ENCODE measurements at regions not wholly inside any gene's neighbourhood (a gene's known extent, or its start where the extent isn't known, plus 50 kb on each side); places are given as distances from the start of the nearest gene placed in this dataset.
"Not testable (repeated sequence)": the region's sequence is repeated elsewhere in the genome, so short reads cannot be mapped to it uniquely, and the experiment has no call there.

DNA sequence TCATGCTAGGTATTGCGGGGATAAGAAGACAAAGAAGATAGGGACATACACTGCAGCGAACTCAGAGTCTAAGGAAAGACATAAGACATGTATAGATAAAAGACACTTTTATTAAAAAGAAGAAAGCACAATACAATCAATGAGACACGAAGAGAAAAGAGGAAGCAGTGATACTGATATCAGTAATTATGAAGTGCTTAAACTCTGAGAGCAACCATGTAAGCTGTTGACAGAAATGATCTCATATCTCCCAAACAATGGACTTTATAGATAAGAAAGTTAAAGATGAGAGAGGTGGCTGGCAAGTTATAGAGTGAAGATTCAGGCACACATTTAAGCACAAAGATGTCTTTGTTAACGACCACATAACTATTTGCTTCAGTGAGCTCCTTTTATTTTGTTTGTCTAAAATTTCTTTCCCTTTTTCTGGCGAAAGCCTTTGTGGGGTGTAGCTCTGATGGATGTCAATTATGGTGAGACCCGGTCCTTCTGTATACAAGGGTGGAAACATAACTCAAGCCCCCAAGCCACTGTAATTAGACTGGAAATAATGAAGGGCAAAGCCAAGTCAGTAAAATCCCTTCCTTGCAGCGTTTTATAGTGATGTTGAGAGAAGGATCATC, 818.0 kb upstream of the SLC10A2 start:
- ATAC-seq, result no peak
- H3K36me3 Mint-ChIP-seq, result no peaks in the 10 kb centered on the region
- no peak overlapping the region for H3K27ac Mint-ChIP-seq

DNA sequence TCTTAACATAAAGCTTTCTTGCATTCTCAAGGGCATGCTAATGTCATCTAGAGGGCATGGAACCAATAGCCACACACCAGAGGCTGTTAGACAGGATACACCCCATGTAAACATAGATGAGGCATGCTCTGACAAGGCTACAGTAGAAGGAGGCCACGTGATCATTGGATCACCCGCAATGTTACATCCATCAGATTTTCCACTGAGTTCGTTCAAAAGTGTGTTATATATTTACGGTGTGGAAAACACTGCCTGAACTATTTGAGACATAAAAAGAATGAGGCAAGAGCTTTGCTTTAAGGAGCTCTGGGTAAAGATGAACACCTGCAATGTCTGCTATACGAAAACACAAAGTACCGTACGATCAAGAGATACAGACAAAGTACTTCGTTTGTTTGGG, 817.5 kb upstream of the SLC10A2 start:
- Mint-ChIP-seq H3K9me3 (peaks cover 5 to 10% of the 10 kb centered on the region in 2 donors), H3K36me3 (no peaks in the 10 kb centered on the region), H3K27ac (no peak overlapping the region)
- ATAC-seq (no peak), DNase-seq (ENCODE audit: low spot score in 2 of 2) (no peak)

More for the DNA sequence above, 818.0 kb upstream of the SLC10A2 start:
- no peak for DNase-seq (ENCODE audit: low spot score in 2 of 2)
- H3K9me3 Mint-ChIP-seq, result peaks cover 5 to 10% of the 10 kb centered on the region in 2 donors

DNA sequence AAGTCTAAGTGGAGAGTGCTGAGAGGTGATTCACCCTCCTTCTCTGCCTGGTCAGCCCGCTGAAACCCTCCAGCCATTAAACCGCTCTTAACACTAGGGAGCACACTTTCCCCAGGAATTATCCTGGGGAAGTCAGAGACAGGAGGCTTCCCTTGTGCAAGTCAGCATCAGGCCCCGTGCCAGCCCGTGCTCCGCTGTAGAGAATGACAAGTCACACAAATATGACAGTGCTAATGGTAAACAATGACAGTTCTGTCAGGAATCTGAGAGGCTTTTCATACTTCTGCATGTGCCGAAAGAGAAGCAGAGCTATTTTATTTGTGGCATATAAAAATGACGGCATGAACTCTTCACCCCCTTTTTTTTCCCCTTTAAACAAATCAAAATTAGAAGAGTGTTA, 816.9 kb upstream of the SLC10A2 start:
- no peaks in the 10 kb centered on the region for H3K36me3 Mint-ChIP-seq
- ATAC-seq (no peak), DNase-seq (ENCODE audit: low spot score in 2 of 2) (no peak)
- H3K9me3 Mint-ChIP-seq, result peaks cover 5 to 10% of the 10 kb centered on the region in 2 donors
- H3K27ac Mint-ChIP-seq, result no peak overlapping the region

DNA sequence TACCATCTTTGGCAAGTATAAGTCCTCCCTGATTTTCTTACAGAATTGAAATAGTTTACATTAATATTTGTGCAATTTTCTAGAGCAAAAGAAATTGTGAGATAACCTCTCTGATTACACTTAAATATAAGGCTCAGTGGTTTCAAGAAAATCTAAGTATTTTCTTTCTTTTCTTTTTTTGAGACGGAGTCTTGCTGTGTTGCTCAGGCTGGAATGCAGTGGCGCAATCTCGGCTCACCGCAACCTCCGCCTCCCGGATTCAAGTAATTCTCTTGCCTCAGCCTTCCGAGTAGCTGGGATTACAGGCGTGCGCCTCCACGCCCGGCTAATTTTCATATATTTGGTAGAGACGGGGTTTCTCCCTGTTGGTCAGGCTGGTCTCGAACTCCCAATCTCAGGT, 813.9 kb upstream of the SLC10A2 start:
- DNase-seq (ENCODE audit: low spot score in 2 of 2); ATAC-seq; H3K27ac Mint-ChIP-seq; H3K9me3 Mint-ChIP-seq; H3K36me3 Mint-ChIP-seq: not testable (repeated sequence)

DNA sequence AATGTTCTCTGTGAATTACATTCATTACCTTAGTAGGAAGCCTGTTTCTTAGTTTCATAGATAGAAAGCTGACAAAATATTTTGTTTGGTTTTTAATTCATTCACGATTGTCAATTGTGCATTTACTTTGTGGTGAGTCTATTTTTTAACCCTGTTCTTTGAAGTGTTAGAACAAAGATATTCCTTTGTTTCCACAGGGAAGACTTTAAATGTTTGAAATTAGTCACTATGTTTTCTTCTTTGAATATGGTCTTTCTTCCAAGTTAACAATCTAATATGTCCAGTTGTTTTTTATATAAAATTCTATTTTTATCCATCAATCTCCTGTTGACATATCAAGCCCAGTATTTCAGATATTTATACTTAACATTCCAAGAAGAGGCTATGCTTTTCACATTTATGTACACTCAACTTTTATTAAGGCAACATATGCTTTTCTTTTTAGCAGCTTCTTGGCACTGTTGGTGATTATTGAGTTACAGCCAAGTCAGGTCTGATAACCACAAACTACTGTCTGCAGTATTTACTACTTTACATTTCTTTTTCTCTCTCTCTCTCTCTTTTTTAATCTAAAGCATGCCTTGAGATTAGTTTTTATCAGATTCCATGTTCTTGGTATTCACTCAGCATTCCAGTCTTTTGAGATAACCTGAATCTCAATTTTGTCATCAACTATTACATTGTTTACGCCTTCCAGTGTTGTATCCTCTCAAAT, 812.8 kb upstream of the SLC10A2 start:
- Mint-ChIP-seq H3K27ac (no peak overlapping the region), H3K36me3 (no peaks in the 10 kb centered on the region), H3K9me3 (peaks cover 3 to 9% of the 10 kb centered on the region in 2 donors)
- ATAC-seq (no peak), DNase-seq (ENCODE audit: low spot score in 2 of 2) (no peak)

DNA sequence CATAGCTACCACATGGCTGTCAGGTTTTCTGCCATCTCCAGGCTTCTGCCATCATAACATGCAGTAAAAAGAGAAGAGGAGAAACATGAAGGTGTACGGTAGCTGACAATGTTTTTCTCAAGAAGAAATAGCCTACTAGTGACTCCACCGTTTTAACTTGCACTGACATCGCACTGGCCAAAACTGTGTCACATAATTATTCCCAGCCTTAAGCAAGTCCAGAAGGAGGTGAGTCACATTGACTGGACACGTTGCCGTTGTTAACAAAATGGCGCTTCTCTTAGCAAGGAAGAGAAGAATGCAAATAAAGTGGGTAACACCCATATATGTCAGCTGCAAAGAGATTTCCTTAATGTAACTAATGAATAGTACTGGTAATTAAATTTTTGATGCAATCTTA, 810.4 kb upstream of the SLC10A2 start:
- no peak overlapping the region for H3K27ac Mint-ChIP-seq
- no peaks in the 10 kb centered on the region for H3K36me3 Mint-ChIP-seq
- DNase-seq (ENCODE audit: low spot score in 2 of 2), result no peak
- no peak for ATAC-seq
- H3K9me3 Mint-ChIP-seq, result peaks cover 3 to 5% of the 10 kb centered on the region in 2 donors

DNA sequence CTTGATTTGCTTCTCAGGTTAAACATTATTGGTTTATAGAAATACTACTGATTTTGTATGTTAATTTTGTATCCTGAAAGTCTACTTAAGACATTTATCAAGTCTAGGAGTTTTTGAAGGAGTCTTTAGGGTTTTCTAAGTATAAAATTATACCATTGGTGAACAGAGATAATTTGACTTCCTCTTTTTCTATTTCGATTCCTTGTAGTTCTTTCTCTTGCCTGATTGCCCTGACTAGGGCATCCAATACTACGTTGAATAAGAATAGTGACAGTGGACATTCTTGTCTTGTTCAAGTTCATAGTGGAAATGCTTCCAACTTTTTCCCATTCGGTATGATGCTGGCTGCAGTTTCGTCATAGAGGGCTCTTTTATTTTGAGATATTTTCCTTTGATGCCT, 807.5 kb upstream of the SLC10A2 start:
- ATAC-seq, result no peak
- Mint-ChIP-seq H3K36me3 (no peaks in the 10 kb centered on the region), H3K27ac (no peak overlapping the region), H3K9me3 (peaks cover 3 to 5% of the 10 kb centered on the region in 2 donors)
- DNase-seq (ENCODE audit: low spot score in 2 of 2), result no peak

DNA sequence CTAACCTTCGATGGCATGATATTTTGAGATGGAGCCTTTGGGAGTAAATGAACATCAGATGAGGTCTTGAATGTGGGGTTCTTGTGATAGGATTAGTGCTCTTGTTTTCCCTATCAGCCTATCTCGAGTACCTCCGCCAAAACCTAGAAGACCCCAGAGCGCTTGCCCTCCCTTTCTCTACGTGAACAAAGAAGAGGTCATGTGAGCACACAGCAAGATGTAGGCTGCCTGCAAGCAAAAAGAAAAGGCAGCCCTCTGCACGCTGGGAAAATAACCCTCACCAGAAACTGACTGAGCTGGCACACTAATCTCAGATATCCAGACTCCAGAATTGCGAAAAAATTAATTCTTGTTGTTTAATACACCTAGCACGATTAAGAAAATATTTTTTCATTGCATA, 799.8 kb upstream of the SLC10A2 start:
- Mint-ChIP-seq H3K27ac (no peak overlapping the region), H3K9me3 (peaks cover 6 to 17% of the 10 kb centered on the region in 2 donors)

DNA sequence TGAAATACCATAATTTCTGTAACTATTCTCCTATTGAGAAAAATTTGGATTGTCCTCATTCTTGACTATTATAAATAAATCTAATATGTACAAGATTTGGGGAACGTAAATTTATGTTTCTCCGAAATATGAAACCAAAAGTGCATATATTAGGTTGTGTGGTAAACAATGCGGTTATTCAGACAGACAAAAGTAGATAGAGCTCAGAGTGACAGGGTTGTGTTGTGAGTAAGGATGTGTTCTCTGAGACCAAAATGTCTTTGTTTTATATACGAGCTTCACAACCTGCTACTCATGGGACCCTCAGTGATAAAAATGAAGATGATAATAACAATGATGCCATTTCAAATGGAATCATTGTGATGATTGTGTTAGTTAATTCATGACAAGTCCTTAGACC, 796.3 kb upstream of the SLC10A2 start:
- ATAC-seq, result no peak
- no peak for DNase-seq (ENCODE audit: low spot score in 2 of 2)
- H3K27ac Mint-ChIP-seq, result no peak overlapping the region
- H3K36me3 Mint-ChIP-seq, result no peaks in the 10 kb centered on the region
- peaks cover 0 to 10% of the 10 kb centered on the region in 2 donors for H3K9me3 Mint-ChIP-seq

More for the DNA sequence above, 799.8 kb upstream of the SLC10A2 start:
- DNase-seq (ENCODE audit: low spot score in 2 of 2) (no peak), ATAC-seq (no peak)
- no peaks in the 10 kb centered on the region for H3K36me3 Mint-ChIP-seq

DNA sequence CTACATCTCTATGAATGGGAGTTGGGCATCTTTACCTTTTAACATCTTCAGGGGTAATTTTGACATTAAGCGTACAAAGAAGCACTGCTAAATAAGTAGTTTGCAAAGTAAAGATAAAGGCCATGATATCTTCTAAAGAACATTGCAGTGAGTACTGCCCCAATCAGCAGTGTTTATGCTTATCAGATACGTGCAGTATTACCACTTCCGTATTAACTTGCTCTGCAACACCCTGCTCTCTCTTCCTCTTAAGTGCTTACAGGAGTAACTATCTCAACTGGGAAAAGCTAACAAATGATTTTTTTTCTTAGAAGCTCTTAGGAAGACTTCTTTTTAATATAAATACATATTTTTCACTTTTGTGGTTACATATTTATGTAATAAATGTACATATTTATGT, 793.7 kb upstream of the SLC10A2 start:
- no peak for DNase-seq (ENCODE audit: low spot score in 2 of 2)
- Mint-ChIP-seq H3K36me3 (no peaks in the 10 kb centered on the region), H3K27ac (no peak overlapping the region), H3K9me3 (peaks cover 0 to 11% of the 10 kb centered on the region in 2 donors)
- no peak for ATAC-seq

DNA sequence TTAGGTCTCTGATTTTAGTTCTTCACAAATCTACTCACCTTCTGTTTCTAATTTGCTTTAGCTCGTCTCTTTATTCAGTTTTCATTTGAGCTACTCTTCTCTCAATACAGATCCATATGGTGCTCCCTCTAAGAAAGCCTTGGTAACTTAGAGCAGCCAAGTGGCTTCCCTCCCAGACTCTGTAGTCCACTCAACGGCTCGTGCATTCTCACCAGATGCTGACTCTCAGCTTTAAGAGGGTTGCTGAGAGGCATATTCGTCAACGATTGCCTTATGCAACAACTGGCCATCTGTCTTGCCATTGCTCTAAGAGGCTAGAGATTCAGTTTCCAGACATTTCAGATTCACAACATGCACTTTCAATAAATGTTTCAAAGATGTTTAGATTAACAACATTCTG, 785.8 kb upstream of the SLC10A2 start:
- Mint-ChIP-seq H3K9me3 (peaks cover 8 to 11% of the 10 kb centered on the region in 2 donors), H3K36me3 (no peaks in the 10 kb centered on the region), H3K27ac (no peak overlapping the region)
- ATAC-seq (no peak), DNase-seq (ENCODE audit: low spot score in 2 of 2) (no peak)

DNA sequence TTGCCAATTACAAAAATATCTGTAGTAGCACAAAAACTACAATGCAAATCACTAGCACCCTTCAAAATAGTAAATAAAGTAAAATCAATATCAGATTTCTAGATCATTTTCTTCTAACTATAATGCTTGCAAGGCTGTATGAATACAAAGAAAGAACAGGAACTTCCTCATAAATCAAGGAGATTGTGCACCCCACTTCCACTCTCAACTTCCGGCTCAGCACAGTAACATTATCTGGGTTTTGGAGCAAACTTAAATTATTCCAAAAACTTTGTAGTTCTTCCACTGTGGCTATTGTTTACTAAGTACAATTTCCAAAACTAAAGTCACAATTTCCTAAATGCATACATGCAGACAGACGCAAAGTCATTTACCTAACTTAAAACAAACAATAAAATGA, 778.3 kb upstream of the SLC10A2 start:
- Mint-ChIP-seq H3K36me3 (no peaks in the 10 kb centered on the region), H3K27ac (no peak overlapping the region), H3K9me3 (peaks cover 0 to 7% of the 10 kb centered on the region in 2 donors)
- ATAC-seq, result no peak
- DNase-seq (ENCODE audit: low spot score in 2 of 2), result no peak

DNA sequence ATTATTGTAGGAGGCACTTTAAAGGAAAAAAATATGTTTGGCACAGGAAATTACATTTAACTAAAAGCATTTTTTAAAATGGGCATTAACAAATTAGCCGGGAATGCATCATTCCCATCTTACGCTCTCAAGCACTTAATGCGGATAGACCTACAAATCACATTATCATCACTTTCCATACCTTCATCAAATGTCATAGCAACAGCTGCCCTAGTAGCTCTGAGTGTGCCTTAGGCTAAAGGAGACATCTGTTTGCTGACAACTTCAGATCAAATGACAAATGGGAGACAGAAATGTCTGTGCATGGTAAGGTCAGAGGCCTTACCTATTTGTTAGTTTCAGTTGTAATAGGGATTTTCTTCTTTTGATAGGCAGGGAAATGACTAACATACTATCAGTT, 773.2 kb upstream of the SLC10A2 start:
- ATAC-seq, result no peak
- H3K36me3 Mint-ChIP-seq, result no peaks in the 10 kb centered on the region
- DNase-seq (ENCODE audit: low spot score in 2 of 2), result no peak
- no peaks in the 10 kb centered on the region for H3K9me3 Mint-ChIP-seq
- no peak overlapping the region for H3K27ac Mint-ChIP-seq

DNA sequence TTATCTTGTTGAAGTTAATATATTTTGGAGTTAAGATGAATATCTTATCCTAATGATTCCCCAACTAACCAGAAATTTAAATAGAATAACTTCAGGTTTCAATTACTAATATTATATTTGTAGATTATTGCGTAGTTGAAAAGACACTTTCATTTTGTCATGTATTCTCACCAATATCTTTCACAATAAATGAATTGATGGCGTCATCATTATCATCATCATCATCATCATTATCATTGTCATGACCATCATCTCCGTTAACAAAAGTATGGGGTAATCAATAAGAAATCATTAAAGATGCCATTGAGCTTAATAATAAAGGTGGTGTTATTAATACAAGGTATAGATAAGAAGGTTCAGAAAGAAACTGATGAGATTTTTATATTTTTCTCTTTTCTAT, 768.8 kb upstream of the SLC10A2 start:
- peaks cover 5 to 15% of the 10 kb centered on the region in 2 donors for H3K9me3 Mint-ChIP-seq

DNA sequence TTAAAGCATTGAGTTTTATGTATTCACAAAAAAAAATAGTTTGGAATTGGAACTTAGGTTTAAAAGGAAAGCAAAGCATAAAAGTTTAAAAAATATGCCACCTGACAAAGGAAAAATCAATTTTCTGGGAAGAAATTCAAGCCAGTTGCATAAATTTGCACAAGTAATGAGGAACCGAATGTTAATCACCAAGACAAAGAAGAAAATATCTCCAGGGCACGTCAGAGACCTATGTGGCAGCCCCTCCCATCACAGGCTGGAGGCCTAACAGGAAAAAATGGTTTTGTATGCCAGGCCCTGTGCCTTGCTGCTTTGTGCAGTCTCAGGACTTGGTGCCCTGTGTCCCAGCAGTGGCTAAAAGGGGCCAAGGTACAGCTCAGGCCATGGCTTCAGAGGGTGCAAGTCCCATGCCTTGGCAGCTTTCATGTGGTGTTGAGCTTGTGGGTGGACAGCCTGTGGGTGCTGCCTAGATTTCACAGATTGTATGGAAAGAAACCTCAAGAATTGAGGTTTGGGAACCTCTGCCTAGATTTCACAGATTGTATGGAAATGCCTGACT, 767.2 kb upstream of the SLC10A2 start:
- ATAC-seq (no peak), DNase-seq (ENCODE audit: low spot score in 2 of 2) (no peak)
- H3K36me3 Mint-ChIP-seq, result no peaks in the 10 kb centered on the region
- H3K9me3 Mint-ChIP-seq, result peaks cover 9 to 20% of the 10 kb centered on the region in 2 donors
- no peak overlapping the region for H3K27ac Mint-ChIP-seq

More for the DNA sequence above, 768.8 kb upstream of the SLC10A2 start:
- Mint-ChIP-seq H3K27ac (no peak overlapping the region), H3K36me3 (no peaks in the 10 kb centered on the region)
- ATAC-seq, result no peak
- DNase-seq (ENCODE audit: low spot score in 2 of 2), result no peak

DNA sequence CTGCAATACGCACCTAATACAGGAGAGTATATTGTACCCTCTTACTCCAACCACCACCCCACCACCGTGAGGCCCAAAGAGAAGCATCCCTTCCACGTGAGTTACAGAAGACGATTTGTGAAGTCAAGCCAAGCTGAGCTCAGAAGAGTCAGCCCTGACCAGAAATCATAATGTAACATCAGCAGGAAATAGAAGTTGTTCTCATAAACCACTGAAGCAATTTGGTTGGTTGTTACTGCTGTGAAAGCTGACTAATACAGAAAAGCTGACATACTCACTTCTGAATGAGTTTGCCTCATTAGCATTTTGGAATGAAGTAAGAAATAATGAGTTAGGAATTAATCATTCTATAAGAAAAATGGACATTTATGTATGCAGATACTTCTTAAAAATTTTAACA, 749.4 kb upstream of the SLC10A2 start:
- no peak for DNase-seq (ENCODE audit: low spot score in 2 of 2)
- Mint-ChIP-seq H3K27ac (no peak overlapping the region), H3K9me3 (peaks cover 18 to 20% of the 10 kb centered on the region in 2 donors), H3K36me3 (no peaks in the 10 kb centered on the region)
- no peak for ATAC-seq

DNA sequence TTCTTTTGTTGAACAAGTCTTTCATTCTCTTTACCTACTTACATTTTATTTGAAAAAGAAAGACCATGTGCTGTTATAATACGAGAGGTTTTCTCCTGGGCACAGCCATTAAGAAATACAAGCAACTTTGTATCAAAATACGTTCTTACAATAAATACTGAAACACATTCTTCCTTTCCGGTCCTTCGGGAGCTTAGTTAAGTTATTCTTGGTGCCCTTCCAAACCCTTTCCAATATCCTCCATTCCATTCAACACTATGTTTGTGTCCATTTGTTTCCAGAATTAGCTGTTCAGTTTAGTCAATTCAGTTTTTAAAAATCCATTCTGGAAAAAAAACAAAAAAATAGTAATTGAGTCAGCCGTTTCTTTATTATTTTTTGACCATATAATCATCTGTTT, 746.8 kb upstream of the SLC10A2 start:
- no peaks in the 10 kb centered on the region for H3K36me3 Mint-ChIP-seq
- ATAC-seq (no peak), DNase-seq (ENCODE audit: low spot score in 2 of 2) (no peak)
- peaks cover 9% of the 10 kb centered on the region in 2 donors for H3K9me3 Mint-ChIP-seq
- H3K27ac Mint-ChIP-seq, result no peak overlapping the region

DNA sequence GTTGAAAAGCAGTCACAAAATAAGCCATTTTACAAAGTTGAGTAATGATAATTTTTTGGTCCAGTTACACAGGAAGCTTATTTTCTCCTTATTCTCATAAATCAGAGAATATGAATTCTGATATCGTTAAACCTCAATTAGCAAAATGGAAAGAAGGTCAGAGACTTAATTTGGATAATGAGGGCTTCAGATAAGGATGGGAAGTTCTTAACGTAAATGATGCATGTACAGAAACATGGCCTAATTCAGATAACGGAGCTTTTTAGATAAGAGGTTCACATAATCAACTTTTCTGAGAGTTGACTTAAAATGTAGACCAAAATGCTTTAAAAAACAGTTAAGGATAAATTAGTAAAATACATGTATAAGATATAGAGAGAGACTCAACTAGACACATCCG, 746.3 kb upstream of the SLC10A2 start:
- Mint-ChIP-seq H3K9me3 (peaks cover 9% of the 10 kb centered on the region in 2 donors), H3K27ac (no peak overlapping the region), H3K36me3 (no peaks in the 10 kb centered on the region)
- no peak for ATAC-seq
- DNase-seq (ENCODE audit: low spot score in 2 of 2), result no peak

Data from activated naive CD4-positive, alpha-beta T cell treated with anti-CD3 and anti-CD28 coated beads, Interleukin-2, amount 50 U/mL, for 72 hours (primary cell).